Endothelial cell of umbilical vein (primary cell): ENCODE measurements at regions not wholly inside any gene's neighbourhood (a gene's known extent, or its start where the extent isn't known, plus 50 kb on each side); places are given as distances from the start of the nearest gene placed in this dataset.

Experiments used
- BruUV-seq: library from RNA; stranded (reverse); fragments of 400-500 nt; replicated peaks from 2 replicates; lab custom pipeline; 2021; lab: Mats Ljungman, UMichigan
- CTCF ChIA-PET: fragments of 300-600, 350-600 bp; sonication (Branson Sonifier 250); formaldehyde crosslinking; loops from one replicate; lab custom pipeline; 2021; ENCODE audit warnings: antibody characterized with exemption, inconsistent platforms; lab: Charles Lee
- POLR2A ChIA-PET: fragments of 300-600, 350-600 bp; sonication (Branson Sonifier 250); formaldehyde crosslinking; loops from one replicate; lab custom pipeline; 2021; ENCODE audit warnings: antibody characterized with exemption, inconsistent platforms; lab: Charles Lee
- DNase-seq: peaks from one replicate; pipeline ENCODE4 v3.0.0-alpha.2; 2011; ENCODE audit warnings: low read depth, low spot score
- FAIRE-seq: peaks from 2 replicates; lab custom pipeline; 2011; peaks lifted over from hg19 to GRCh38; lab: Jason Lieb, UNC
- H2AFZ ChIP-seq: 2 replicates; pipeline ENCODE4 v1.6.0; 2012; ENCODE audit warnings: low read depth, low read length, control low read depth, inconsistent platforms
- H3K27ac ChIP-seq: 2 replicates; pipeline ENCODE4 v1.5.1; 2011; ENCODE audit warnings: low read depth, mild to moderate bottlenecking, control low read depth, low read length, moderate library complexity; ENCODE audit not compliant: insufficient read depth
- H3K27me3 ChIP-seq, 2 experiments: 2 replicates each; pipeline versions ENCODE4 v1.6.0 to v1.6.1; 2011; ENCODE audit warnings: low read length in 2 of 2, mixed read lengths in 1 of 2; ENCODE audit not compliant: control insufficient read depth in 2 of 2, insufficient read depth in 2 of 2
- H3K36me3 ChIP-seq, 2 experiments: 2 replicates in 1 of 2; 3 replicates in 1 of 2; pipeline ENCODE4 v1.5.1; 2011; ENCODE audit warnings: low read length in 2 of 2, mild to moderate bottlenecking in 1 of 2, moderate library complexity in 1 of 2; ENCODE audit not compliant: control insufficient read depth in 2 of 2, insufficient read depth in 2 of 2; ENCODE audit errors: extremely low read depth in 1 of 2
- H3K4me1 ChIP-seq: 3 replicates; pipeline ENCODE4 v1.5.1; 2011; ENCODE audit warnings: mild to moderate bottlenecking, low read length; ENCODE audit not compliant: control insufficient read depth, insufficient read depth; ENCODE audit errors: extremely low read depth
- H3K4me2 ChIP-seq: 2 replicates; pipeline ENCODE4 v1.6.1; 2011; ENCODE audit warnings: low read length, control low read depth, mixed read lengths; ENCODE audit not compliant: insufficient read depth
- H3K4me3 ChIP-seq, 3 experiments: fragments of 200-600 bp in 1 of 3; sonication (generic), shearing (Covaris generic) in 1 of 3; replicated peaks in 1 of 3; 2 replicates each; pipeline ENCODE4 v1.5.1; 2011 to 2016; ENCODE audit warnings: control low read depth in 3 of 3, low read length in 3 of 3, mild to moderate bottlenecking in 2 of 3, inconsistent platforms in 1 of 3, low read depth in 1 of 3, moderate library complexity in 1 of 3; ENCODE audit not compliant: insufficient read depth in 1 of 3
- H3K79me2 ChIP-seq: 2 replicates; pipeline ENCODE4 v1.6.0; 2012; ENCODE audit warnings: low read length, inconsistent platforms; ENCODE audit not compliant: control insufficient read depth, insufficient read depth
- H3K9ac ChIP-seq: replicated peaks from 2 replicates; pipeline ENCODE3; 2011; ENCODE audit warnings: low read length, control low read depth; ENCODE audit not compliant: insufficient read depth; ENCODE audit errors: extremely low read depth
- H3K9me1 ChIP-seq: replicated peaks from 3 replicates; pipeline ENCODE4 v1.6.0; 2011; ENCODE audit warnings: mild to moderate bottlenecking, low read length; ENCODE audit not compliant: control insufficient read depth, insufficient read depth; ENCODE audit errors: extremely low read depth
- H3K9me3 ChIP-seq: replicated peaks from 2 replicates; pipeline ENCODE4 v1.5.1; 2012; ENCODE audit warnings: low read length, inconsistent platforms; ENCODE audit not compliant: control insufficient read depth, insufficient read depth
- H4K20me1 ChIP-seq: replicated peaks from 2 replicates; pipeline ENCODE3; 2011; ENCODE audit warnings: mild to moderate bottlenecking, low read length; ENCODE audit not compliant: control insufficient read depth, insufficient read depth; ENCODE audit errors: extremely low read depth
- CTCF ChIP-seq, 2 donors: IDR thresholded peaks; 1 replicate in 1 of 2; 2 replicates in 1 of 2; pipeline ENCODE4 v1.5.1; 2011; ENCODE audit warnings: low read length in 2 of 2, mild to moderate bottlenecking in 2 of 2, moderate library complexity in 2 of 2, control low read depth in 1 of 2, inconsistent platforms in 1 of 2, low read depth in 1 of 2; ENCODE audit not compliant: insufficient read depth in 1 of 2; ENCODE audit errors: extremely low read depth in 1 of 2
- EZH2 ChIP-seq: IDR thresholded peaks from 2 replicates; pipeline ENCODE4 v1.6.1; 2012; ENCODE audit warnings: borderline replicate concordance, low read depth, mild to moderate bottlenecking, moderate library complexity, low read length, inconsistent platforms; ENCODE audit not compliant: severe bottlenecking
- FOS ChIP-seq: IDR thresholded peaks from 2 replicates; pipeline ENCODE4 v1.6.1; 2011; ENCODE audit warnings: mild to moderate bottlenecking, low read length, moderate library complexity, borderline replicate concordance; ENCODE audit not compliant: insufficient read depth
- GATA2 ChIP-seq: IDR thresholded peaks from 2 replicates; pipeline ENCODE4 v1.7.0; 2011; ENCODE audit warnings: low read depth, mild to moderate bottlenecking, moderate library complexity, mixed read lengths, low read length; ENCODE audit not compliant: insufficient read length, insufficient read depth
- JUN ChIP-seq: IDR thresholded peaks from 2 replicates; pipeline ENCODE4 v1.6.1; 2011; ENCODE audit warnings: borderline replicate concordance, low read depth; ENCODE audit not compliant: insufficient read length, insufficient read depth
- MYC ChIP-seq: IDR thresholded peaks from one replicate; pipeline ENCODE4 v1.6.1; 2011; ENCODE audit warnings: mild to moderate bottlenecking, low read depth, low read length
- POLR2A ChIP-seq: IDR thresholded peaks from 2 replicates; pipeline ENCODE4 v1.6.1; 2012; ENCODE audit warnings: low read depth, mild to moderate bottlenecking, control low read depth, low read length
- POLR2AphosphoS5 ChIP-seq: IDR thresholded peaks from 2 replicates; pipeline ENCODE4 v1.6.1; 2012; ENCODE audit warnings: low read depth, mild to moderate bottlenecking, control low read depth, low read length, moderate library complexity; ENCODE audit not compliant: insufficient read depth
- dilution Hi-C: fragments of 300-500 bp; cut with MboI; formaldehyde crosslinking; loops from one replicate; pipeline ENCODE4 v1.15.0; 2019; ENCODE audit warnings: low sequenced_read_pairs; ENCODE audit not compliant: extremely low pct_ligation_motif_present
- intact Hi-C: fragments of 100-400 bp; cut with micrococcal nuclease; formaldehyde crosslinking; loops from one replicate; pipeline ENCODE4 v1.10.0; 2022
- TF ChIP-seq, protein P1 (sequence below): IDR thresholded peaks from 2 replicates; pipeline ENCODE4 v1.6.1; 2011; ENCODE audit not compliant: insufficient read depth, insufficient read length

- TF ChIP-seq CTCF (IDR thresholded peaks at IDR 0.05; ENCODE audit: extremely low read depth in 1 of 2, insufficient read depth in 1 of 2, low read depth in 1 of 2, low read length in 2 of 2) (no peak), POLR2AphosphoS5 (no peak), POLR2A (no peak), JUN (no peak), EZH2 (no peak), GATA2 (no peak), FOS (no peak), MYC (no peak)
- TF ChIP-seq, protein P1, sequence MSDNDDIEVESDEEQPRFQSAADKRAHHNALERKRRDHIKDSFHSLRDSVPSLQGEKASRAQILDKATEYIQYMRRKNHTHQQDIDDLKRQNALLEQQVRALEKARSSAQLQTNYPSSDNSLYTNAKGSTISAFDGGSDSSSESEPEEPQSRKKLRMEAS: no peak
- DNase-seq (peak; percentile 78), FAIRE-seq (no peak)
- H3K9me3 ChIP-seq: no peaks in the 10 kb centered on the region
- H3K9ac ChIP-seq: no peak overlapping the region
- no peaks in the 10 kb centered on the region for H3K27me3 ChIP-seq
- no peaks in the 10 kb centered on the region for H3K4me1 ChIP-seq
- ChIA-PET POLR2A (no interaction called here), CTCF (no interaction called here)
- no peaks in the 10 kb centered on the region for H4K20me1 ChIP-seq
- no peaks in the 10 kb centered on the region for H3K79me2 ChIP-seq
- H3K36me3 ChIP-seq: no peaks in the 10 kb centered on the region
- no peak overlapping the region for H3K4me2 ChIP-seq
- intact Hi-C loops: no loop called here
- no peak overlapping the region for H3K4me3 ChIP-seq
- no peak overlapping the region for H3K27ac ChIP-seq
- dilution Hi-C loops: no loop called here
- H2AFZ ChIP-seq: no peak overlapping the region
- H3K9me1 ChIP-seq: no peaks in the 10 kb centered on the region
- BruUV-seq: no TSS peak
Observed at GRCh38 chr11:23473782-23474181, 613.5 kb upstream of the CCDC179 start.
